Keratinocyte (primary cell): ENCODE measurements at regions not wholly inside any gene's neighbourhood (a gene's known extent, or its start where the extent isn't known, plus 50 kb on each side); places are given as distances from the start of the nearest gene placed in this dataset.

Experiments
- DNase-seq: peaks from one replicate; pipeline ENCODE4 v3.0.0-alpha.2; 2011; ENCODE audit warnings: low read depth, missing footprints, low spot score
- FAIRE-seq: peaks from 2 replicates; lab custom pipeline; 2011; peaks lifted over from hg19 to GRCh38; lab: Jason Lieb, UNC
- H2AFZ ChIP-seq: 2 replicates; pipeline ENCODE4 v1.6.0; 2012; ENCODE audit warnings: low read length, control low read depth, inconsistent platforms; ENCODE audit not compliant: control insufficient read depth
- H3K27ac ChIP-seq: 2 replicates; pipeline ENCODE4 v1.5.1; 2011; ENCODE audit warnings: low read length; ENCODE audit not compliant: control insufficient read depth, insufficient read depth
- H3K27me3 ChIP-seq: 3 replicates; pipeline ENCODE4 v1.6.0; 2011; ENCODE audit warnings: low read length; ENCODE audit not compliant: control insufficient read depth, insufficient read depth; ENCODE audit errors: extremely low read depth
- H3K36me3 ChIP-seq, 2 experiments: 2 replicates in 1 of 2; 3 replicates in 1 of 2; pipeline ENCODE4 v1.5.1; 2011; ENCODE audit warnings: low read length in 2 of 2, mild to moderate bottlenecking in 1 of 2; ENCODE audit not compliant: control insufficient read depth in 2 of 2, insufficient read depth in 2 of 2; ENCODE audit errors: extremely low read depth in 1 of 2
- H3K4me1 ChIP-seq: 3 replicates; pipeline ENCODE4 v1.5.1; 2011; ENCODE audit warnings: low read length; ENCODE audit not compliant: control insufficient read depth, insufficient read depth; ENCODE audit errors: extremely low read depth
- H3K4me2 ChIP-seq: 3 replicates; pipeline ENCODE4 v1.6.0; 2011; ENCODE audit warnings: low read depth, low read length; ENCODE audit not compliant: control insufficient read depth, insufficient read depth; ENCODE audit errors: extremely low read depth
- H3K4me3 ChIP-seq, 3 experiments: fragments of 200-600 bp in 1 of 3; sonication (generic) in 1 of 3; 2 replicates in 2 of 3; 3 replicates in 1 of 3; pipeline ENCODE4 v1.5.1; 2011 to 2016; ENCODE audit warnings: low read length in 3 of 3, mild to moderate bottlenecking in 3 of 3, control low read depth in 2 of 3, inconsistent platforms in 1 of 3, low read depth in 1 of 3, mixed read lengths in 1 of 3, mixed run types in 1 of 3, moderate library complexity in 1 of 3; ENCODE audit not compliant: control insufficient read depth in 2 of 3, insufficient read depth in 2 of 3; ENCODE audit errors: extremely low read depth in 1 of 3
- H3K79me2 ChIP-seq: 2 replicates; pipeline ENCODE4 v1.6.0; 2012; ENCODE audit warnings: low read length; ENCODE audit not compliant: control insufficient read depth, insufficient read depth
- H3K9ac ChIP-seq: 3 replicates; pipeline ENCODE4 v1.6.0; 2011; ENCODE audit warnings: low read length; ENCODE audit not compliant: control insufficient read depth, insufficient read depth; ENCODE audit errors: extremely low read depth
- H3K9me1 ChIP-seq: 3 replicates; pipeline ENCODE4 v1.6.0; 2011; ENCODE audit warnings: low read length; ENCODE audit not compliant: control insufficient read depth, insufficient read depth; ENCODE audit errors: extremely low read depth
- H3K9me3 ChIP-seq: 2 replicates; pipeline ENCODE4 v1.5.1; 2012; ENCODE audit warnings: low read depth, low read length; ENCODE audit not compliant: control insufficient read depth
- H4K20me1 ChIP-seq: 3 replicates; pipeline ENCODE4 v1.6.0; 2011; ENCODE audit warnings: low read length; ENCODE audit not compliant: control insufficient read depth, insufficient read depth; ENCODE audit errors: extremely low read depth
- CTCF ChIP-seq, 3 experiments: IDR thresholded peaks in 1 of 3; conservative IDR thresholded peaks in 1 of 3; optimal IDR thresholded peaks in 1 of 3; 2 replicates in 2 of 3; 3 replicates in 1 of 3; pipeline versions ENCODE3 to v1.5.1; 2011; ENCODE audit warnings: low read length in 3 of 3, mild to moderate bottlenecking in 3 of 3, moderate library complexity in 2 of 3, control low read depth in 1 of 3, inconsistent platforms in 1 of 3; ENCODE audit not compliant: insufficient read depth in 2 of 3; ENCODE audit errors: extremely low read depth in 1 of 3
- EZH2 ChIP-seq: IDR thresholded peaks from one replicate; pipeline ENCODE4 v1.6.1; 2012; ENCODE audit warnings: inconsistent platforms, mild to moderate bottlenecking, low read length, moderate library complexity
- dilution Hi-C: fragments of 300-500 bp; cut with MboI; formaldehyde crosslinking; loops from one replicate; pipeline ENCODE4 v1.7.0; 2020; ENCODE audit warnings: low sequenced_read_pairs; ENCODE audit not compliant: extremely low pct_ligation_motif_present

DNA sequence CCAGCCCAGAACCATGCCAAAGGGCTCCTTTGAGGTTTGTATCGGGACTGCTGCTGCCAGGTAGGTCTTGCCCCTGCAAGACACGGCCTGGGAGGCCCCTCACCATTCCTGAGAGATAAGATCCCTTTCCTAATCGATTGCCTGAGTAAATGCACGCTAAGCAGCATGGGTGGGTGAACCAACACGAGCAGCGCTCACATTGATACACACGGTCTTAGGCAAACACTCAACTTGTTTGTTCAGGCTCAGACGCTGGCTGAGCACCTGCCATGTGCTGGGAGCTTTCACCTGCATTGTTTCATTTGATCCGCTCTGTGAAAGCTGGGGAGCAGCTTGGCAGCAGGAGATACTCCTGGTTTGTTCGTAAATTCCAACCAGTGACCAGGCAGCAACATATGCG, 76.9 kb upstream of the NEURL1B start:
- Histone ChIP-seq H3K9ac (no peak overlapping the region), H3K4me3 (no peak overlapping the region), H2AFZ (no peak overlapping the region), H3K9me1 (no peaks in the 10 kb centered on the region), H3K4me1 (peaks cover 20% of the 10 kb centered on the region), H3K36me3 (no peaks in the 10 kb centered on the region), H4K20me1 (no peaks in the 10 kb centered on the region), H3K9me3 (no peaks in the 10 kb centered on the region), H3K4me2 (no peak overlapping the region), H3K27ac (no peak overlapping the region), H3K79me2 (no peaks in the 10 kb centered on the region), H3K27me3 (peaks cover 20% of the 10 kb centered on the region)
- no peak for FAIRE-seq
- no peak for DNase-seq
- TF ChIP-seq CTCF (optimal IDR thresholded peaks at IDR 0.05 in 1 of 3, IDR thresholded peaks at IDR 0.05 in 1 of 3, conservative IDR thresholded peaks at IDR 0.05 in 1 of 3; ENCODE audit: extremely low read depth in 1 of 3, insufficient read depth in 2 of 3, low read length in 3 of 3) (no peak), EZH2 (no peak)
- dilution Hi-C loops, result no loop called here

- dilution Hi-C loops, result no loop called here
- no peaks in the 10 kb centered on the region for H3K36me3 ChIP-seq
- H3K27me3 ChIP-seq, result peaks cover 23% of the 10 kb centered on the region
- H3K9me3 ChIP-seq, result no peaks in the 10 kb centered on the region
- no peaks in the 10 kb centered on the region for H3K79me2 ChIP-seq
- no peaks in the 10 kb centered on the region for H4K20me1 ChIP-seq
- DNase-seq (no peak), FAIRE-seq (no peak)
- no peak overlapping the region for H3K9ac ChIP-seq
- no peaks in the 10 kb centered on the region for H3K9me1 ChIP-seq
- no peak overlapping the region for H3K4me3 ChIP-seq
- no peak overlapping the region for H3K27ac ChIP-seq
- no peak overlapping the region for H2AFZ ChIP-seq
- no peak for TF ChIP-seq EZH2
- no peak for TF ChIP-seq CTCF (optimal IDR thresholded peaks at IDR 0.05 in 1 of 3, IDR thresholded peaks at IDR 0.05 in 1 of 3, conservative IDR thresholded peaks at IDR 0.05 in 1 of 3; ENCODE audit: extremely low read depth in 1 of 3, insufficient read depth in 2 of 3, low read length in 3 of 3)
- no peak overlapping the region for H3K4me2 ChIP-seq
- H3K4me1 ChIP-seq, result peaks cover 20% of the 10 kb centered on the region
Measured at GRCh38 chr5:172562443-172562842, 78.6 kb upstream of the NEURL1B start.
